Thymus (tissue), 11 donors: ENCODE measurements at regions not wholly inside any gene's neighbourhood (a gene's known extent, or its start where the extent isn't known, plus 50 kb on each side); places are given as distances from the start of the nearest gene placed in this dataset.

Experiments used
- DNase-seq, 9 donors: peaks; one replicate each; pipeline ENCODE4 v3.0.0-alpha.2; 2013; ENCODE audit warnings: low spot score in 9 of 9, low read depth in 6 of 9, missing footprints in 1 of 9
- H3K27ac ChIP-seq, 2 donors: one replicate each; pipeline ENCODE4 v1.5.1; 2013; ENCODE audit warnings: control low read depth in 1 of 2, low read depth in 1 of 2, low read length in 1 of 2, mild to moderate bottlenecking in 1 of 2, moderate library complexity in 1 of 2
- H3K27me3 ChIP-seq, 2 donors: one replicate each; pipeline ENCODE4 v1.5.1; 2013; ENCODE audit warnings: low read length in 1 of 2; ENCODE audit not compliant: control insufficient read depth in 2 of 2, insufficient read depth in 1 of 2
- H3K36me3 ChIP-seq, 2 donors: one replicate each; pipeline ENCODE4 v1.5.1; 2013; ENCODE audit warnings: low read length in 1 of 2, mild to moderate bottlenecking in 1 of 2, moderate library complexity in 1 of 2; ENCODE audit not compliant: control insufficient read depth in 2 of 2, insufficient read depth in 2 of 2
- H3K4me1 ChIP-seq, 2 donors: one replicate each; pipeline ENCODE4 v1.5.1; 2013; ENCODE audit warnings: low read length in 2 of 2; ENCODE audit not compliant: control insufficient read depth in 2 of 2, insufficient read depth in 2 of 2
- H3K4me3 ChIP-seq, 2 donors: one replicate each; pipeline ENCODE4 v1.5.1; 2013; ENCODE audit warnings: low read length in 2 of 2, control low read depth in 1 of 2, mild to moderate bottlenecking in 1 of 2
- H3K9me3 ChIP-seq, 2 donors: one replicate each; pipeline ENCODE4 v1.5.1; 2013; ENCODE audit warnings: low read length in 1 of 2, mild to moderate bottlenecking in 1 of 2; ENCODE audit not compliant: control insufficient read depth in 2 of 2, insufficient read depth in 1 of 2
- WGBS: extraction: QIAGEN DNeasy Blood & Tissue Kit; methylation state at CpG from one replicate; pipeline ENCODE4 v1.1.7; 2013; 5-methylcytosine and 5-hydroxymethylcytosine counted together
- donor health status: healthy.

GRCh38 chr12:87290505-87290904 lies 738.7 kb downstream of the C12orf50 start:
- no peak for DNase-seq
- Histone ChIP-seq H3K36me3 (no peaks in the 10 kb centered on the region), H3K27ac (no peak overlapping the region), H3K4me3 (no peak overlapping the region), H3K4me1 (no peaks in the 10 kb centered on the region), H3K9me3 (no peaks in the 10 kb centered on the region), H3K27me3 (no peaks in the 10 kb centered on the region)

DNA sequence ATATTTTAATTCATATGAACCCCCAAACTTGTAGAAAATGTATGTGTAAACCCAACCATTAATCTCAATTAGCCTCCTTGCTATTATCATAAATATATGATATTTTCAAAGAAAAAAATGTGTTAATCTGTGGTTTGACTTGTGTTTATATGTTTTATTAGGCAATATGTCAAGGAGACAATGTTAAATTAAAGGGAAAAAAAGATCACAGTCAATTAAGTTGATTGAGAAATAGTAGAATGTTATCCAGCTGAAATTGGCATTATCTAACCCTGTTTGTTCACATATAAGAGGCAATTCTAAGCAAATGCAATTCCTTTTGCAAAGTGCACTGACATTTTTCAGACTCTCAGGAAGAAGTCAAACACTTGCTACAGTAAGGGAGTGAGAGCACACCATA lies 745.3 kb downstream of the C12orf50 start:
- H3K9me3 ChIP-seq: no peaks in the 10 kb centered on the region
- no peak overlapping the region for H3K27ac ChIP-seq
- H3K36me3 ChIP-seq: no peaks in the 10 kb centered on the region
- no peak overlapping the region for H3K4me3 ChIP-seq
- no peak for DNase-seq
- no peaks in the 10 kb centered on the region for H3K4me1 ChIP-seq
- no peaks in the 10 kb centered on the region for H3K27me3 ChIP-seq

GRCh38 chr12:87283111-87283510 lies 746.1 kb downstream of the C12orf50 start:
- no peak for DNase-seq
- H3K27me3 ChIP-seq: no peaks in the 10 kb centered on the region
- no peaks in the 10 kb centered on the region for H3K4me1 ChIP-seq
- H3K27ac ChIP-seq: no peak overlapping the region
- H3K4me3 ChIP-seq: no peak overlapping the region
- no peaks in the 10 kb centered on the region for H3K9me3 ChIP-seq
- H3K36me3 ChIP-seq: no peaks in the 10 kb centered on the region

DNA sequence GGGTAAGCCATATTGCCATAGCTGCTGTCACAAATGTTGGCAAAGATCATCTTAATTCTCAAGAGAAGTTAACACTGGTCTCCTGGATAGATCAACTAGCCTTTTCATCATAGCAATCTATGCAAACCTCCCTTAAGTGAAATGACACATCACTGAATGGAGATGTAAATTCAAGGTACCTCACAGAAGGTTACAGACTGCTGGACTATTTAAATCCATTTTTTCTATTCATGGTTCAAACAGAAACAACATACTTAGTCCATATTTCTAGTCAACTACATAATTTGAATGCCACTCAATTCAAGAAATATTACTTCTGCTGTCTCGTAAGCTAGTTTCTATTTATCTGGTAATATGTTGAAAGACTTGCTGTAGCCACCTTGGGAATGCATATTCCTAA lies 748.3 kb downstream of the C12orf50 start:
- Histone ChIP-seq H3K4me3 (no peak overlapping the region), H3K27me3 (no peaks in the 10 kb centered on the region), H3K9me3 (no peaks in the 10 kb centered on the region), H3K4me1 (no peaks in the 10 kb centered on the region), H3K27ac (no peak overlapping the region), H3K36me3 (no peaks in the 10 kb centered on the region)
- 89% methylated on average over 1 of the region's 1 CpG for WGBS
- no peak for DNase-seq

GRCh38 chr12:87280356-87280755 lies 748.8 kb downstream of the C12orf50 start:
- DNase-seq: peak in 1 of 9 donors; percentile 7
- 54% methylated on average over 2 of the region's 2 CpGs for WGBS
- no peaks in the 10 kb centered on the region for H3K9me3 ChIP-seq
- no peak overlapping the region for H3K4me3 ChIP-seq
- H3K27ac ChIP-seq: no peak overlapping the region
- H3K4me1 ChIP-seq: no peaks in the 10 kb centered on the region
- H3K36me3 ChIP-seq: no peaks in the 10 kb centered on the region
- no peaks in the 10 kb centered on the region for H3K27me3 ChIP-seq

- Histone ChIP-seq H3K36me3 (no peaks in the 10 kb centered on the region), H3K4me3 (no peak overlapping the region), H3K9me3 (no peaks in the 10 kb centered on the region), H3K27ac (no peak overlapping the region), H3K4me1 (no peaks in the 10 kb centered on the region), H3K27me3 (no peaks in the 10 kb centered on the region)
- WGBS: 56% methylated on average over 4 of the region's 4 CpGs
- DNase-seq: no peak
These were observed 754.5 kb downstream of the C12orf50 start for GRCh38 chr12:87274594-87275245.

GRCh38 chr12:87272851-87273250 lies 756.4 kb downstream of the C12orf50 start:
- no peak for DNase-seq
- Histone ChIP-seq H3K9me3 (no peaks in the 10 kb centered on the region), H3K4me3 (no peak overlapping the region), H3K27ac (no peak overlapping the region), H3K36me3 (no peaks in the 10 kb centered on the region), H3K4me1 (no peaks in the 10 kb centered on the region), H3K27me3 (no peaks in the 10 kb centered on the region)
- 92% methylated on average over 2 of the region's 2 CpGs for WGBS

DNA sequence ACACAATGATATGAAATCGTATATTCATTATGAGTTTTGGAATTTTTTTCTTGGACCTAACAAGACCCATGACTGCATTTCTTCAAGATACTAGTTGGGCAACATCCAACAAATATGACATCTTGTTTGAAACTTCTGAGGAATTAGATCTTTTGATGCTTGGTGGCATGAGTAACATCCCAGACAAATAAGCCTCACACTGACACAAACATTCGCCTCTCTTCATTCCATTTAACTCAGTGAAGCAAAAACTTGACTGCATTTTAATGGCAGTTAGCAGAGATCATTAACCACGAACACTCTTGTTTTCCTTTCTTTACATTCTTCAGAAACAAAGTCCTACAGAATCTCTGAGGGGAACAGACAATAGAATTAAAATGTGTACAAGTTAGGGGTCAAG lies 758.3 kb downstream of the C12orf50 start:
- Histone ChIP-seq H3K27me3 (no peaks in the 10 kb centered on the region), H3K4me1 (no peaks in the 10 kb centered on the region), H3K4me3 (no peak overlapping the region), H3K36me3 (no peaks in the 10 kb centered on the region), H3K9me3 (no peaks in the 10 kb centered on the region), H3K27ac (no peak overlapping the region)
- DNase-seq: no peak
- WGBS: 81% methylated on average over 3 of the region's 3 CpGs

- WGBS: 73% methylated on average over 2 of the region's 2 CpGs
- Histone ChIP-seq H3K36me3 (no peaks in the 10 kb centered on the region), H3K27ac (no peak overlapping the region), H3K9me3 (no peaks in the 10 kb centered on the region), H3K4me3 (no peak overlapping the region), H3K4me1 (no peaks in the 10 kb centered on the region), H3K27me3 (no peaks in the 10 kb centered on the region)
- no peak for DNase-seq
These were observed 762.9 kb downstream of the C12orf50 start for GRCh38 chr12:87266305-87266704.

- Histone ChIP-seq H3K4me1 (no peaks in the 10 kb centered on the region), H3K36me3 (no peaks in the 10 kb centered on the region), H3K4me3 (no peak overlapping the region), H3K27me3 (no peaks in the 10 kb centered on the region), H3K9me3 (no peaks in the 10 kb centered on the region), H3K27ac (no peak overlapping the region)
- no peak for DNase-seq
These were observed 769.8 kb downstream of the C12orf50 start for GRCh38 chr12:87259391-87259790.
